ENCODE measurements at regions not wholly inside any gene's neighbourhood (a gene's known extent, or its start where the extent isn't known, plus 50 kb on each side); places are given as distances from the start of the nearest gene placed in this dataset.

DNA sequence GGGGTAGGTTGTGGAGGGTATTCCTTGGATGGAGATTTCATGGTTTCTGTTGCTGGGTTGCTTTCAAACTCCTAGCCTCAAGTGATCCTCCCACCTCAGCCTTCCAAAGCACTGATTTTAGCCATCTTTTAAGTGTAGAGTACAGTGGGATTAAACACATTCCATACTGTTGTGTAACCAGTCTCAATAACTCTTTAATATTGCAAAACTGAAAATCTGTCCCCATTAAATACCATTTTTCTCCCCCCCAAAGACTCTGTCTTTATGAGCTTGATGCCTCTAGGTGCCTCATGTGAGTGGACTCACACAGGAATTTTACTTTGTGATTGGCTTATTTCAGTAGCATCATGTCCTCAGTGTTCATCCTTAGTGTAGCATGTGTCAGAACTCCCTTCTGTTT is 74.7 kb upstream of the ATP10A start:
- TF ChIP-seq POLR2A (IDR thresholded peaks at IDR 0.05; ENCODE audit: low read depth, low read length) (no peak), PAX5 (IDR thresholded peaks at IDR 0.05; ENCODE audit: insufficient read depth, low read length, severe bottlenecking) (no peak), POLR2AphosphoS5 (IDR thresholded peaks at IDR 0.05; ENCODE audit: low read depth, low read length) (no peak), TAF1 (IDR thresholded peaks at IDR 0.05; ENCODE audit: low read depth, low read length) (no peak), SPI1 (IDR thresholded peaks at IDR 0.05; ENCODE audit: low read depth, low read length) (no peak)

Measured in GM12891 (cell line).